ENCODE measurements at regions not wholly inside any gene's neighbourhood (a gene's known extent, or its start where the extent isn't known, plus 50 kb on each side); places are given as distances from the start of the nearest gene placed in this dataset.

DNA sequence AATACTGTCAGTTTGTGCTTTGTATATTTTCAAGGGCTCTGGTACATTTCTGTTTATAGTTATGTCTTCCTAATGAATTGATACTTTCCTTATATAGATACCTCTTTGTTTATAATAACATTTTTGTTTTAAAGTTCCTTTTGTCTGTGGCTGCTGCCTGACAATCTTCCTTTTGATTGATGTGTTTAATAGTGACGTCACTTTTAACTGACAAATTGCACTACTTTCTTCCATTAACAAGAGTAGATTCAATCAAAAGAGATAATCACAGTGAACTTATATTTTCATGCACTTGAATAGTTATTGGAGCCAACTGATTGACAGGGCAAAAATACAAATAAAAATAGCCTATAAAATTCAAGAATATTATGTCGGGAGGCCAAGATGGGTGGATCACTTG, 371.7 kb downstream of the ANXA1 start:
- H3K4me1 Mint-ChIP-seq = no peaks in the 10 kb centered on the region
- TF ChIP-seq, protein P1, sequence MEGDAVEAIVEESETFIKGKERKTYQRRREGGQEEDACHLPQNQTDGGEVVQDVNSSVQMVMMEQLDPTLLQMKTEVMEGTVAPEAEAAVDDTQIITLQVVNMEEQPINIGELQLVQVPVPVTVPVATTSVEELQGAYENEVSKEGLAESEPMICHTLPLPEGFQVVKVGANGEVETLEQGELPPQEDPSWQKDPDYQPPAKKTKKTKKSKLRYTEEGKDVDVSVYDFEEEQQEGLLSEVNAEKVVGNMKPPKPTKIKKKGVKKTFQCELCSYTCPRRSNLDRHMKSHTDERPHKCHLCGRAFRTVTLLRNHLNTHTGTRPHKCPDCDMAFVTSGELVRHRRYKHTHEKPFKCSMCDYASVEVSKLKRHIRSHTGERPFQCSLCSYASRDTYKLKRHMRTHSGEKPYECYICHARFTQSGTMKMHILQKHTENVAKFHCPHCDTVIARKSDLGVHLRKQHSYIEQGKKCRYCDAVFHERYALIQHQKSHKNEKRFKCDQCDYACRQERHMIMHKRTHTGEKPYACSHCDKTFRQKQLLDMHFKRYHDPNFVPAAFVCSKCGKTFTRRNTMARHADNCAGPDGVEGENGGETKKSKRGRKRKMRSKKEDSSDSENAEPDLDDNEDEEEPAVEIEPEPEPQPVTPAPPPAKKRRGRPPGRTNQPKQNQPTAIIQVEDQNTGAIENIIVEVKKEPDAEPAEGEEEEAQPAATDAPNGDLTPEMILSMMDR (conservative IDR thresholded peaks at IDR 0.05) = no peak
- DNase-seq (ENCODE audit: low read depth, low spot score) = no peak
- H3K36me3 Mint-ChIP-seq (ENCODE audit: low read depth) = no peaks in the 10 kb centered on the region
- H3K9me3 Mint-ChIP-seq = no peaks in the 10 kb centered on the region
- no peak overlapping the region for H3K4me3 Mint-ChIP-seq
- no peaks in the 10 kb centered on the region for H3K27me3 Mint-ChIP-seq (ENCODE audit: low read depth)
- H3K27ac Mint-ChIP-seq (ENCODE audit: unreplicated experiment) = no peak overlapping the region

DNA sequence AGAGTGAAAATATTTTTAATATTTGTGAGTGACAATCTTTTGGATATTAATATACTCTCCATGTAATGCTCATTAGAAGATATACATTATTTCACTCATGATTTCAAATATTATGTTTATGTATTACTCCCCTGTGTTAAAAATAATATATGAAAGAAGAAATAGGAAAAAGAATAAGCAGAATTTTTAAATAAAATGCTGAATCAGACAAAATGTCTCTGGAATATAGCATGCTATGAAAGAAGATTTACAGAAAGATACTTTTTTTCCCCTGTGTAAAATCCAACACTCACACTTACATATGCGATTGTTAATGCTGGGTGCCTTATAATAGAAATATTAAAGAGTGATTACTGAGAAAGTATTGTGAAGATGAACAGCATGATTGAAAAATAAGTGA, 373.7 kb downstream of the ANXA1 start:
- Mint-ChIP-seq H3K27ac (ENCODE audit: unreplicated experiment) (no peak overlapping the region), H3K4me3 (no peak overlapping the region), H3K4me1 (no peaks in the 10 kb centered on the region), H3K9me3 (no peaks in the 10 kb centered on the region), H3K27me3 (ENCODE audit: low read depth) (no peaks in the 10 kb centered on the region), H3K36me3 (ENCODE audit: low read depth) (no peaks in the 10 kb centered on the region)
- TF ChIP-seq, protein P1 (conservative IDR thresholded peaks at IDR 0.05) = no peak
- no peak for DNase-seq (ENCODE audit: low read depth, low spot score)

DNA sequence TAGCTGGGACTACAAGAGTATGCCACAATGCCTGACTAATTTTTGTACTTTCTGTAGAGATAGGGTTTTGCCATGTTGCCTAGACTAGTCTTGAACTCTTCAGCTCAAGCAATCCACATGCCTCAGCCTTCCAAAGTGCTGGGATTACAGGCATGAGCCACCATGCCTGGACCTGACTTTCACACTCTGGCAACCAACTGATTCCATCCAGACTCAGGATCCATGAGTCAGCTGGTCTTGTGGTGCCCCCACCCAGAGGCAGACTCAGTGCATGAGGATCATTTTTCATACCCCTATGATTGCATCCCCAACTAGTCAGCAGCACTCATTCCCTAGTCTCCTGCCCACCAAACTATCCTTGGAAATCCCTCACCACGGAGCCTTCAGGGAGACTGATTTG, 375.9 kb downstream of the ANXA1 start:
- Mint-ChIP-seq H3K4me3 (no peak overlapping the region), H3K4me1 (no peaks in the 10 kb centered on the region), H3K36me3 (ENCODE audit: low read depth) (no peaks in the 10 kb centered on the region), H3K27ac (ENCODE audit: unreplicated experiment) (no peak overlapping the region), H3K9me3 (no peaks in the 10 kb centered on the region), H3K27me3 (ENCODE audit: low read depth) (no peaks in the 10 kb centered on the region)
- no peak for DNase-seq (ENCODE audit: low read depth, low spot score)
- TF ChIP-seq, protein P1 (conservative IDR thresholded peaks at IDR 0.05) = no peak

DNA sequence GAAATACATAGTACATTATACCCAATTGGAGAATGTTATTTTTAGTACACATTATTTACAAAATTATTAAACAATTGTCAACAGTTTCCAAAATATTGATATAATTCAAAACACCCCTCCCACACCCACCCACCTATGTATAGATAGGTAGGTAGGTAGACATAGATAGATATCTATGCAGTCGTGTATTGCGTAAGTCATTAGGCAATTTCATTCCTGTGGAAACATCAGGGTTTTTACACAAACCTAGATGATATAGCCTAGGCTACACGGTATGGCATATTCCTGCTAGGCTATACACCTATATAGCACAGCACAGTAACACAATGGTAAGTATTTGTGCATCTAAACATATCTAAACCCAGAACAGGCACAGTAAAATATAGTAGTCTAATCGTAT, 377.3 kb downstream of the ANXA1 start:
- no peaks in the 10 kb centered on the region for H3K27me3 Mint-ChIP-seq (ENCODE audit: low read depth)
- TF ChIP-seq, protein P1 (conservative IDR thresholded peaks at IDR 0.05) = no peak

DNA sequence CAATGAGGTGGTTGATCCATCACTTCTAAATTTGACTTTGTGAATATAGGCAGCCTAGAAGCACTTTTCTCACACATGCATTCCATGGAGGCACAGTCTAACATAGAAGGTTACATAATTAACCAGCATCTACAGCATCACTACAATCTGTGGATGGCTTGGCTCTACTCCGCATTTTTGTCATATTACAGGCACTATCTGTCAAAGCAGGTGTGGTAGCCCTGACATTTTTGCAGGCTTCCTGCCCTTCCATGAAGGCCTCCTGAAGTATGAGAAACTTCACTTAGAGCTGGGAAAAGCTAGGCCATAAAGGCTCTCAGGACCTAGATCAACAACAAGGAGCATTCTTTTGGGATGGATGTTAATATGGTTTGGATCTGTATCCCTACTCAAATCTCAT, 378.0 kb downstream of the ANXA1 start:
- TF ChIP-seq, protein P1 (conservative IDR thresholded peaks at IDR 0.05) = no peak
- no peak for DNase-seq (ENCODE audit: low read depth, low spot score)
- Mint-ChIP-seq H3K27ac (ENCODE audit: unreplicated experiment) (no peak overlapping the region), H3K4me3 (no peak overlapping the region), H3K27me3 (ENCODE audit: low read depth) (no peaks in the 10 kb centered on the region), H3K36me3 (ENCODE audit: low read depth) (peaks cover 6% of the 10 kb centered on the region), H3K4me1 (no peaks in the 10 kb centered on the region), H3K9me3 (peaks cover 4% of the 10 kb centered on the region)

More for the DNA sequence above, 377.3 kb downstream of the ANXA1 start:
- Mint-ChIP-seq H3K36me3 (ENCODE audit: low read depth) (peaks cover 4% of the 10 kb centered on the region), H3K27ac (ENCODE audit: unreplicated experiment) (no peak overlapping the region), H3K4me1 (no peaks in the 10 kb centered on the region), H3K4me3 (no peak overlapping the region), H3K9me3 (peaks cover 4% of the 10 kb centered on the region)
- DNase-seq (ENCODE audit: low read depth, low spot score) = no peak

DNA sequence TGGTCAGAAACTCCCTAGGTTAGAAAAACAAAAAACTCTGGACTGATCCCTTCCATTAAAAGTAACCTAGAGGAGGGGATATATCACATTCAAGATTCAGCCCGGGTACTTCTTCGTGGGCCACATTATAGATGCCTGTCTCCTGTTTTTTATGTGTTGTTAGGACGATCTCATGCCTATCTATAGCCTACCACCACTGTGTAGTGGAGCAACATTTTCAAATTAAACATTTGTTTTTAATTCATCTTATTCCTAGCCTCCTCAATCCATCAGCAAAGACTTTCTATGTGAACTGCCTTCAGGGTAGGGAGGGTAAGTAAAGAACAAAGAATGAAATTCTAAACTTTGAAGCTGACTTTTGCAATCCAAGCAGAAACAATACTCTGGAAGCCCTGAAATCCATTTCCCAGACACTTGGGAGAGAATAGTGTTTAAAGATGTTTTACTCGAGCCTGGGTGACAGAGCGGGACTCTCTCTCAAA, 379.4 kb downstream of the ANXA1 start:
- Mint-ChIP-seq H3K4me1 (no peaks in the 10 kb centered on the region), H3K4me3 (no peak overlapping the region)

More for the DNA sequence above, 379.4 kb downstream of the ANXA1 start:
- Mint-ChIP-seq H3K9me3 (peaks cover 6% of the 10 kb centered on the region), H3K27me3 (ENCODE audit: low read depth) (no peaks in the 10 kb centered on the region), H3K27ac (ENCODE audit: unreplicated experiment) (no peak overlapping the region), H3K36me3 (ENCODE audit: low read depth) (peaks cover 6% of the 10 kb centered on the region)
- DNase-seq (ENCODE audit: low read depth, low spot score) = no peak
- TF ChIP-seq, protein P1 (conservative IDR thresholded peaks at IDR 0.05) = no peak

All from neural crest cell (in vitro differentiated cells).